SKM-1 (cell line): ENCODE measurements at regions not wholly inside any gene's neighbourhood (a gene's known extent, or its start where the extent isn't known, plus 50 kb on each side); places are given as distances from the start of the nearest gene placed in this dataset.
"Not testable (repeated sequence)": the region's sequence is repeated elsewhere in the genome, so short reads cannot be mapped to it uniquely, and the experiment has no call there.

Source experiments
- DNase-seq: peaks from one replicate; lab custom pipeline; 2025; ENCODE audit not compliant: unreplicated experiment; lab: John Stamatoyannopoulos, UW

DNA sequence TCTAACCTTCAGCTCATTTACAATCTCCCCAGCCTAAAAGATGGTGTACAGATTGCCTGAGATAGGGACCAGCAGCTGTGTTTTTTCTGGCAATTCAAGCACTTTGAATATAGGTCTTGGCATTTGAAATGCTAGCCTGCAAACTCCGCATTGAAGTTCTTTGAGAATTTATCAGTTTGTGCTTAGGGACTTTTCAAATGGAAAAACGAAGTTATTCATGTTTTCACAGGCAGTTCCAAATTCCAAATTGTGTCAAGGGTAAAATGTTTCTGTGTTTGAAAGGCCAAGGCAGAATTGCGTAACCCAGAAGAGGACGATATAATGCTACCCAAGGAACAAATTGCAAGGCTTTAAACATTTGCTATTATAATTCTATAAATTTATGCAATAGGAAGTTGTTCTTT, 168.9 kb upstream of the RASSF8 start:
- DNase-seq, result no peak

DNA sequence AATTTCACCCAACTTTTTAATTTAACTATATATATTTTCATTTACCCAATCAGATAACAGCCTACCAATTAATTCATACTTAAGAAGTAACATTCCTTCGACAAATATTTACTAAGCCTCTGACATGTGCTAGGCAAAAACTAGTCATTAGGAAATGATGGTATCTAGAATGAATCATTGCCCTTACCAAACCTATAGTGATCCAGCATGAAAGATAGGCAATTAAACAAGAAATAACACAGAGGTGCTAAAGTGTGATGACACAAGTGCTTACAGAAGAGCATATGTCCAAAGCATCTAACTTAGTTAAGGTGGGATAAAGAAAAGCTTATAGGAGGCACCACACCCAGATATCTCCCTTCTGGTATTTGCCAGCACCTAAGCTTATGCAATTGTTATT, 166.5 kb upstream of the RASSF8 start:
- no peak for DNase-seq

DNA sequence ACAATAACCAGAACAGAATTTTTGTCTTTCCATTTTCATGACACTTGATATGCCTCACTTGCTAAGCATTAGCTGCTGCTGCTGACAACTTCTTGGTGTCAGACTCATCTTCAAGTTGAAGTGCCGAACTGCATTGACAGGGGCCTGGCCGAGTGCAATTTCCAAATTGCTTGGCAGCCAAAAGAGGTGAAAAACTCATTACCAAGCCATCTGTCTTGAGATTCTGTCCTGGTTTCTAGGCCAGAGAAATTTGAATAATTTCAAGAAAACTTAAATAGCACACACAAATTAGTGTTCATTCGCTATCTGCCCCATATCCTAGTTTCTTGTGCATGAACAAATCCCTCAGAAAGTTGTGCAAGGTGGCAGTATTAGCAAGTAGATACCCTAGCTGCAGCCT, 165.3 kb upstream of the RASSF8 start:
- no peak for DNase-seq

DNA sequence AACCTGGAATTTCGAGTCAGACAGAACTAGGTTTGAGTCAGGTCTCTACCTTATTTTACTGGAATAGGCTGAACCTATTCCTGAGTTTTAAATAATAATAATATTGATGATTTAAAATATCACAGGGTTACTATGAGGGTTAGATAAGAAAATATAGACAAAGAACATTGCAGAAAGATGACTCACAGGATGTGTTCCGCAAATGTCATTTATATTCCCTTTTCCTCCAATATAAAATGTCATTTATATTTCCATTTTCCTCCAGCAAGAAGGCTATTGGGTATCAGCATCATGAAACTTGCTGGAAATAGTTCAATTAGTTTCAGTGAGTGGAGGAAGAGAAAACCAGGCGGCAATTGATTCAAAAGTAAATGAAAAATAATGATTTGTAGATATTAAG, 163.9 kb upstream of the RASSF8 start:
- no peak for DNase-seq

DNA sequence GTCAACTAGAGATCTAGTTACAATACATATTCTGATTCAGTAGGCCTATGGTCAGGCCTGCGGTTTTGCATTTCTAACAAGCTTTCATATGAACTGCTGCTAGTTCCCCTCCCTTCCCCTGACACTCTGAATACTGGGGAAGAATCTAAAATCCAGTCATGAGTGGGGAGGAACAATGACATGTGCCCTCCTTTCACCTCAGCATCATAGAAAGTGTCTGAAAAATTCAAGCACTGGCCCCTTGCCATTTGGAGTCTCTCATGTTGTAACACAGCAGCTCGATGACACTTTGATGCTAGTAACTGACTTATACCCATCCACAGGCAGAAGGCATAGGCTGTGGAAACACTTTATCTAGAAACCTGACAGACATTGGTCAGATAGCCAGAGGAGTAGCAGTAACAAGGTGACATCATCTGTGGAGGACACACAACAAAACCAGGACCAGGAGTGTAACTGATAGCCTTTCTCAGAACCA, 161.9 kb upstream of the RASSF8 start:
- DNase-seq, result no peak

DNA sequence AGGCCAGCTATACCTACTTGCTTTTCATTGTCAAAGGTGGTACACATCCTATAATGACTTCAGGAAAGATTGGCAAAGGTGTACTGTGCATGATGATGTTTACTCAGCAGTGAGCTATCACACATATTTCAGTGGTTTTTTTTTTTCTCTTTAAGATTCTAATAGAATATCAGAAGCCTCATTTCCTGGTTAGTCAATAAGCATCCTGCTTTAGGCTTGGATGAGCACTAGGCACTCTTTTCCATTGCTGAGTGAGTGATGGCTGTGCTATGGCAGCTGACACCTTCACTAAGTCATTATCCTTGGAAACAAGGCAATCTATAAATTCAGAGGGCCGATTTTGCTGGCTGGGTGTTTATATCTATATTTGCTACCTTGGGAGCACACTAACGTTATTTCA, 161.1 kb upstream of the RASSF8 start:
- no peak for DNase-seq

DNA sequence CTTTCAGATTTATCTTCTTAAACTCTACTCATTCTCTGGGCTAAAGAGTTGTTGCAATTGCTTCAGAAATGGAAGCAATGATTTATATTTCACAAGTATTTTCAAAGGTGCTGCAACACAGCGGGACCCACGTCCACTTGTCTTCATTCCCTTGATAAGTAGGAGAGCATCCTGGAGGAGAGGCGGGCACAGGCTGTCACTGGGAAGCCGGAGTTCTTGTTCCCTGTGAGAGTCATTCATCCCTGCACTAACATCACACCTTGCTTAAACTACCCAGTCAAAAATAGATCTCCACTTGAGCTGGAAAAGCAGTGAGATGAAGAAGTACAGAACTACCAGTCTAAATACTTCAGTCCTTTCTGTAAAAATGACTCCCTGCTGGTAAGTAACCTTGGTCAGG, 160.5 kb upstream of the RASSF8 start:
- no peak for DNase-seq

DNA sequence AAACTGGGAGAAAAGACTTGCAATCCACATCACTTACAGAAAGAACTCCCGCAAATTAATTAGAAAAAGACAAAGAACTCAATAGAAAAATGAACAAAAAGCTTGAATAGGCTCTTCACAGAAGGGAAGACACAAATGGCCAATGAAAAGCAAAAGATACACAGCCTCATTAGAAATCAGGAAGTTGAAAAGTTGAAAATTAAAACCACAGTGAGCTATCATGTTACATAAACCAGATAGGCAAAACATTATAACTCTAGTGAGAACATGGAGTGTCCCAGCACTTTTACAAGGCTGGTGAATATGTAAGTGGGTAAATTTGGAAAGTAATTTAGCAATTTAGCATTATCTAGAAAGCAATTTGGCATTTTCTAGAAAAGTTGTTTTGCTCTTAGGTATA, 158.4 kb upstream of the RASSF8 start:
- DNase-seq, result no peak

DNA sequence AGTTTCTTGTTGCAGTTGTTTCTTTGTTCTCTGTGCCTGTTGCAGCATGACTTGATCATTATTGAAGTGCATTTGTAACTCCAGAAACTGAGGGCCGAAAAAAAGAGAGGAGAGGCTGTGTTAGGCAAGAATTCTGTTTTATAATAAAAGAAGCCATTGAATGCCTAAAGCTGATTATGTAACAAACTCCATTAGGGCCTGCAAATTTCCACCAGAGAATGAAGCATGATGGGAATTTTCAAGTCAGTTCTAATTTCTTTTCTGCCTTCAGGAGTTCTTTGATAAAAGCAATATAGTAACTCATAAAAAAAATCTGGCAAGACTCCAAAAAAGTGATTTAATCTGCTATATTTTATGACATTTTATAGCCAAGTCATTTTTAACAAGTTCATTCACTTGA, 156.7 kb upstream of the RASSF8 start:
- no peak for DNase-seq

DNA sequence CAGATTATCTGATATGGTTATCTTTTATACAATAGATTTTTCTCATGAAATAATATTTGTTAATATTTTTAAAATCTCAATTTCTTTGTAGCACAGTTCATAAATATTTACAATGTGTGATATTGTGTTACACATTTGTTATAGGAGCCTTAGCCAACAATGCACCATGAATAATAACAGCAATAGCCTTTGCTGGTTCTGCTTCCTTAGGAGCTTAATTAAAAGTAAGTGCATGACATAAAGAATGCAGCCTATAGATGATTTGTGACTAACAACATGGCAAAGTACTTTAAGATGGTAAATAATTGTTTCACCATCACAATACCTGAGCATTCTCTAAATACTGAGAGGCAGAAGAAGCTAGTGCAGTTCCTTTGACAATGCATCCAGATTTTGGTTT, 156.3 kb upstream of the RASSF8 start:
- no peak for DNase-seq

DNA sequence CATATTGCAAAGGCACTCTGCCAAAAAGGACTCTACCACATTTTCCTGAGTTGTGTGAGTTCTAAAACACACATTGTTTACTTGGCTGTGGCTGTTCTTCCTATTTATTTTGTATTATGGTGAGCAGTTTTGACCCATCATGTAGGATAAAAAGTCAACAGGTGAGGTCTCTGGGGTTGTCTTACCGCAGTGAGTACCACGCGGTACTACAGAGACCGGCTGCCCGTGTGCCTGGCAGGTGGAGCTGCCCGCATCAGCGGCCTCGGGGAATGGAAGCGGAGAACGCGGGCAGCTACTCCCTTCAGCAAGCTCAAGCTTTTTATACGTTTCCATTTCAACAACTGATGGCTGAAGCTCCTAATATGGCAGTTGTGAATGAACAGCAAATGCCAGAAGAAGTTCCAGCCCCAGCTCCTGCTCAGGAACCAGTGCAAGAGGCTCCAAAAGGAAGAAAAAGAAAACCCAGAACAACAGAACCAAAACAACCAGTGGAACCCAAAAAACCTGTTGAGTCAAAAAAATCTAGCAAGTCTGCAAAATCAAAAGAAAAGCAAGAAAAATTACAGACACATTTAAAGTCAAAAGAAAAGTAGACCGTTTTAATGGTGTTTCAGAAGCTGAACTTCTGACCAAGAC, 155.3 kb upstream of the RASSF8 start:
- not testable (repeated sequence) for DNase-seq

DNA sequence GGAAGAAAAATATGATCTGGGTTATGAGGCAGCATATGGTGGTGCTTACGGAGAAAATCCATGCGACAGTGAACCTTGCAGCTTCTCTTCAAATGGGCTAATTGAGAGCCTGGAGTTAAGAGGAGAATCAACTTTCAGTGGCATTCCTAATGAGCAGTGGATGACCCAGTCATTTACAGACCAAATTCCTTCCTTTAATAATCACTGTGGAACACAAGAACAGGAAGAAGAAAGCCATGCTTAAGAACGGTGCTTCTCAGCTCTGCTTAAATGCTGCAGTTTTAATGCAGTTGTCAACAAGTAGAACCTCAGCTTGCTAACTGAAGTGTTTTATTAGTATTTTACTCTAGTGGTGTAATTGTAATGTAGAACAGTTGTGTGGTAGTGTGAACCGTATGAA, 154.2 kb upstream of the RASSF8 start:
- not testable (repeated sequence) for DNase-seq

DNA sequence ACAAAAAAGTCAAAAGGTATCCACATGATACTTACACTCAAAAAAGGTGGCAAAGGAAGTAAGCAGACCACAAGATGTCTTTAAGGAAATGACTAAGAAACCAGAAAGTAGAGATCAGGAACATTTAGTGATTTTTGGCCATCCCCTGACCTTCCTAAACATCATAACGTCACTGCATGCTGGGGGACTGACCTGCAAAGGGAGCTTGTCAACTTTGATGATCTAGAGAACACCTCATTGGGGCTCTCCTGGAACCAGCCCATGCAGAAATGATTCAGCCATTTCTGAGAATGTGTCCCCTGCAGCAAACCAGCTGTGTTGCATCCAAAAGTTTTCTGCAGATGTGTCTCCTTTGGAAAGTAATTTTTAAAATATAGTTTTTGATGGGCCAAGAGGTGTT, 152.2 kb upstream of the RASSF8 start:
- no peak for DNase-seq

DNA sequence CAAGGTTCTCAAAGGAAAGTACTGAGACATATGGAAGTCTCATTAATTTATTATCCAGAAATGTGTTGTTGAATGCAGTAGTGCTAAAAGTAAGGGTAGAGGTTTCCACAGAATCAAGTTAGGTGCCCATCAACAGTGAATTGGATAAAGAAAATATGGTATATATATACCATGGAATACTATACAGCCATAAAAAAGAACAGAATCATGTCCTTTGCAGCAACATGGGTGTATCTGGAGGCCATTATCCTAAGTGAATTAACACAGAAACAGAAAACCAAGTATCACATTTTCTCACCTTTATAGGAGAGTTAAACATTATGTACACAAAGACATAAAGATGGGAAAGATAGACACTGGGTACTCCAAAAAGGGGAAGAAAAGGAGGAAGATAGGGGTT, 149.9 kb upstream of the RASSF8 start:
- no peak for DNase-seq

DNA sequence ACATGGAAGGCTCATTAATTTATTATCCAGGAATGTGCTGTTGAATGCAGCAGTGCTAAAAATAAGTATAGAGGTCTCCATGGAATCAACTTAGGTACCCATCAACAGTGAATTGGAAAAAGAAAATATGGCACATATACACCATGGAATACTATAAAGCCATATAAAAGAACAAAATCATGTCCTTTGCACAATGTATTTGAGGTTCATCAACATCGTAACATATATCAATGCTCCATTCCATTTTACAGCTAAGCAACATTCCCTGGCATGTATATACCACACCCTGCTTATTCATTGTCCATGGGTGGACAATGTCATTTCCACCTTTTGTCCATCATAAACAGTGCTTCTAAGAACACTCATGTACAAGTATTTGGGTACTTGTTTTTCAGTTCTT, 147.8 kb upstream of the RASSF8 start:
- no peak for DNase-seq

DNA sequence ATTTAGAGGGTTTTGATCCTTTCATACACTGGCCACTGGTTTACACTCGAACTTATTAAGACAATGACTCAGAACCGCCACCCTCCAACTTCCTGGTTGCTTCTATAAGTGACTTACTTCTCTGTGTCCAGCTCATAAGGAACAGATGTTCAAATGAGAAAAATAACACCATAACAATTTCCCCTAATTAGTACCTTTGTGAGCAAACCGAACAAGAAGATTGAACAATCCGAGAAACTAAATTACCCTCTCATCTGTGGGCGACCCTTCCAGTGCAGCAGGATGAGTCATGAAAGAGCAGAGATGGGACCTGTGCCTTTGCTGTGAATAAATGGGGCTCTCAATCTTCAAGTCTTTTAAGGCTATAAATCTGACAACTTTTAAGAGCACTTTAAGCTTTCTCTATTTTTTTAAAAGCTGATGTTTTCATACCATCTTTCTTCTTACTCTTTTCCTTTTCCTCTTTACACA, 146.8 kb upstream of the RASSF8 start:
- no peak for DNase-seq

DNA sequence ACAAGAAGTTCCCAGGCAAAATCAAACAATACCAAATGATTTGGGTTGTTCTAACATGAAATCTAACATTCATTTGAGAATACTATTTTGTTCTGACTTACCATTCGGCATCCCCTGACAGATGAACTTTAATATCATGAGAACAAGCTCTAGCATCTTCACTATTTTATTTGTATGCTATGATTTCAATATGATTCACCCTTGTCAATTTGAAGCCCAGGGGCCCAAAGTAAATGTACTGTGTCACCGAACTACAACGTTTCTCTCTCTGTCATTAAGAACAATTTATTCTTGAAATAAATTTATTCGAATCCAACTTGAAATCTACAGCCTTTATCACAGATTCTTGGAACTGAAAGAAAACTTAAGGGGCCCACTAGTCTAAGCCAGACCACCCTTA, 146.2 kb upstream of the RASSF8 start:
- DNase-seq, result no peak

DNA sequence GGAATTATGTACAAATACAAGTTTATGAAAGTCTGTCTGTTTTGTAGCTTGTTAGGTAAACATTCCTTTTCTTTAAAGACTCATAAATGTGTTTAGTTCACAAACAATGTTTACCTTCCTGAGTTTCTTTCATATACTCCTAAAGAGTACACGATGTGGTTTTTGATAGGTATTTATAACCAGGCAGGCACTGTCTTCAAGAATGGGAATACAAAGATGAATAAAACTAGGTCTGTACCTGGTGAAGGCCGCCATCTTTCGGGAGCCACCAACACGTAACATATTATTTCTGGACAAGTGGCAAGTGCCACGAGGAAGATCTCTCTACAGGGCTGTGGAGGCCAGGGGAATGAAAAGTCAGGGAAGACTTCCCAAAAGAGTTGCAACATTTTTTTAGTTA, 144.6 kb upstream of the RASSF8 start:
- DNase-seq, result no peak

DNA sequence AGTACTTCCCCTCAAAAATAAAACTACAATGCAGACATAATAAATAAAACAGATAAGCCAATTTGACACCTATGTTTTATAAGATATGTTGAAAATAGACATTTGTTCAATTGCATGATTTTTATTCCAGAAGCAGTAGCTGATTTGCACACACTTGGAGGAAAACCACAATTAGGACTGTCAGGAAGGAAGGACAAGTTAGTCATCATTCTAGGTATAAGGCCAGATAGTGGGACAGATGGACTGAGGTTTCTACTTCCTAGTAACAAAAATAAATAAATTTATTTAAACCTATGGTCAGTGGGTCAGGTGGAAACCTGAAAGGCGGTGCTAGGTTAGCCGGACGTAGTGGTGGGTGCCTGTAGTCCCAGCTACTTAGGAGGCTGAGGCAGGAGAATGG, 141.8 kb upstream of the RASSF8 start:
- no peak for DNase-seq

DNA sequence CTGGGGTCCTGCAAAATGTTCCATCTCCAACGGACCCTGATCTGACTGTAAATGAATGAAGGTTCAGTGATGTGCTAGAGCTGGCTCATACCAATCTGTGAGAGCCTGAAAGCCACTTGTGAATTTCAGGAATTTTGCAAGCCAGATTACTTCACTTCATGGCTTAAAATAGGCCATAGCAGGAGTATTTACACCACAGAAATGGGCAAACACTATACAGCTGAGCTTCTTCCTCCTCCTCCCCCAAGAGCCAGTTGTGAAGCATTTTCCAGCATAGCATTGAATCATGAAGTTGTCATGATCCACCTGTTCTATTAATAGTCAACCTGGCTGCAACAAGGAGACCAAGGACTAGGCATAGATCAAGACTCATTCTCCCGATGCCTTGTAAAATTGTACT, 141.3 kb upstream of the RASSF8 start:
- no peak for DNase-seq

DNA sequence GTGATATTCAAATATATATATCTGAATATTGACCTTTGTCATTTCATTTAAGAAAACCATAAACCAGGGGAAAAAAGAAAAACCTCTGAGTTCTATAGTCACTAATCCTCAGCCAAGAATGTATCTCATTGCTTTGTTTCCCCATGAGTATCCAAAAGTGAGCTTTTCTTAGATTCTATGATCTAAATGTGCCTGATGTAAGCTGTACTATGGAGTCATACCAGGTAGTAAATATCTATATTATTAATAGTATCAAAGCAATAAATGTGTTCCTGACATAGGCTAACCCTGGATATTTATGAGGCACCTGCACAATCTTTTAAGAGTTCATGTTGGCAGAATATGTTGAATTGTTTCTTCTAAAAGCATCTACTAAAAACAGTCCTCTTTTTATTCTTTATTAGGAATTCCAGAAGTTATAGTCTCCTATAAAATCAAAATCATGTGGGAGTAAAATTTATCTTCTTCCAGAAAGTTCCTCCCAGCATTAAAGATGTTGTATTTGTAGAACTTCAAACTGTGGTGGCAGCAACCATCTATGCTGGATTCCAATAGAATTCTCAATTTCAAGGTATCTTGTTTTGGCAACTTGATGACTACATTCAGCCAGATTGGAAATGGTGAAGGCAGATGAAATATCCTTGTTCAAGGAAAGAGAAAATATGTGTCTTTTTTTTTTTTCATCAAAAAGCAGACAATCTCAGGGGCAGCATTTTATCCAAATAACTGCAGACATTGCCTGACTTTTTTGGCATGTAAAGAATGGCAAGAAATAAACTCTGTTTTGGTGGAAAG, 139.7 kb upstream of the RASSF8 start:
- DNase-seq, result no peak

DNA sequence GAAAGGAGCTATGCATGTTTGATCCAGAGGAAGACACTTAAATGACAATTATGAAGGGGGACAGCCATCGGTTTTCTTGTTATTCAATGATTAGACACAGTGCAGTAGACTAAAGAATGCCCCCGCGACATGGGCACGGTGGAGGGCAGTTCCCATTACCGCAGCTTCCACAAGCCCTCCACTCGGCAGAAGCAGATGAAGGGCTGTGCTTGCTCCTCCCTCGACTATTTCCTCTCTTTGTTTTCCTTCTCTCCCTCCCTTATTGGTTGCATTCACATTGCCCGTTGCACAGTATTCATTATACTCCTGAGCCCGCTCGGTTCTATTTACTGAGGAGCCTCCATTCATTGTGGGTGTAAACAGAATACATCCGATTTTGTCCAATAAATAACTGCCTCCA, 138.8 kb upstream of the RASSF8 start:
- no peak for DNase-seq

DNA sequence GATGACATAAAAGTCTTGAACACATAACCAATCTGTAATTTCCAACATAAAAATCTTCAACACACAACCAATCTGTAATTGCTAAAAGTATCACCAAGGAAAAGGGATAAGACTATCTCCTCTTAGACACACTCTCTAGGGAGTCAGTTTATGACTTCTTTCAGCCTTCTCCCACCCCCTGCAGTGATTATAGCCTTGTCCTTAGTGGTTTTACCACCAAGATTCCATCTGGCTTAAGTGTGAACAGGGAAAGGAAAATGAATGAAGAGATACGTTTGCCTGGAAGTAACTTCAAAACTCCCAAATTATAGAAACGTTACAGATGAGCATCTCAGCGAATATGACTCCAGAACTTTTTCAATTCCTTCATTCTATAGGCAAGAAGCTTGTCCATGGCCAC, 136.2 kb upstream of the RASSF8 start:
- DNase-seq, result no peak
